Endodermal cell (in vitro differentiated cells): ENCODE measurements at regions not wholly inside any gene's neighbourhood (a gene's known extent, or its start where the extent isn't known, plus 50 kb on each side); places are given as distances from the start of the nearest gene placed in this dataset.

ENCODE experiments used
- DNase-seq: peaks from one replicate; pipeline ENCODE4 v3.0.0-alpha.2; 2017
- H3K27ac ChIP-seq: 2 replicates; pipeline ENCODE4 v1.5.1; 2013; ENCODE audit warnings: mild to moderate bottlenecking, low read depth, low read length, moderate library complexity
- H3K27me3 ChIP-seq: 2 replicates; pipeline ENCODE4 v1.6.1; 2013; ENCODE audit warnings: mild to moderate bottlenecking, low read length, moderate library complexity; ENCODE audit not compliant: insufficient read depth, control insufficient read depth, poor library complexity, severe bottlenecking
- H3K36me3 ChIP-seq: 2 replicates; pipeline ENCODE4 v1.7.0; 2013; ENCODE audit warnings: mild to moderate bottlenecking, low read length, moderate library complexity; ENCODE audit not compliant: control insufficient read depth, insufficient read depth
- H3K4me1 ChIP-seq: one replicate; pipeline ENCODE4 v1.7.0; 2013; ENCODE audit warnings: low read length; ENCODE audit not compliant: control insufficient read depth, insufficient read depth
- H3K4me3 ChIP-seq: 2 replicates; pipeline ENCODE4 v1.5.1; 2013; ENCODE audit warnings: mild to moderate bottlenecking, low read length, moderate library complexity
- H3K9ac ChIP-seq: 2 replicates; pipeline ENCODE4 v1.6.1; 2013; ENCODE audit warnings: mild to moderate bottlenecking, low read length, moderate library complexity; ENCODE audit not compliant: poor library complexity, severe bottlenecking; ENCODE audit errors: extremely low read depth
- H3K9me3 ChIP-seq: 2 replicates; pipeline ENCODE4 v1.6.1; 2013; ENCODE audit warnings: mild to moderate bottlenecking, low read length, moderate library complexity; ENCODE audit not compliant: control insufficient read depth
- H3K27ac Mint-ChIP-seq: 2 replicates; pipeline ENCODE4 v1.8.0; 2020; ENCODE audit warnings: mixed read lengths
- H3K27me3 Mint-ChIP-seq: 2 replicates; pipeline ENCODE4 v1.8.0; 2021; ENCODE audit warnings: mild to moderate bottlenecking, mixed read lengths; ENCODE audit not compliant: insufficient read depth
- H3K36me3 Mint-ChIP-seq: 2 replicates; pipeline ENCODE4 v1.8.0; 2020; ENCODE audit warnings: low read depth, mixed read lengths
- H3K4me1 Mint-ChIP-seq: 2 replicates; pipeline ENCODE4 v1.8.0; 2020; ENCODE audit warnings: mixed read lengths
- H3K4me3 Mint-ChIP-seq: 2 replicates; pipeline ENCODE4 v1.8.0; 2020; ENCODE audit warnings: mild to moderate bottlenecking, moderate library complexity, mixed read lengths
- H3K9me3 Mint-ChIP-seq: 2 replicates; pipeline ENCODE4 v1.8.0; 2020; ENCODE audit warnings: mild to moderate bottlenecking, mixed read lengths
- WGBS, 2 experiments: methylation state at CpG; one replicate each; pipeline versions ENCODE4 v1.1.5 to v1.1.7; 2013; ENCODE audit warnings: missing lambda C conversion rate in 2 of 2, mixed read lengths in 1 of 2; ENCODE audit not compliant: insufficient coverage in 1 of 2, insufficient read length in 1 of 2; 5-methylcytosine and 5-hydroxymethylcytosine counted together
- TF ChIP-seq, protein P1 (sequence below): fragments of 200-600 bp; sonication (generic); conservative IDR thresholded peaks from 2 replicates; pipeline ENCODE4 v1.5.0; 2021; ENCODE audit warnings: antibody characterized with exemption, mild to moderate bottlenecking

DNA sequence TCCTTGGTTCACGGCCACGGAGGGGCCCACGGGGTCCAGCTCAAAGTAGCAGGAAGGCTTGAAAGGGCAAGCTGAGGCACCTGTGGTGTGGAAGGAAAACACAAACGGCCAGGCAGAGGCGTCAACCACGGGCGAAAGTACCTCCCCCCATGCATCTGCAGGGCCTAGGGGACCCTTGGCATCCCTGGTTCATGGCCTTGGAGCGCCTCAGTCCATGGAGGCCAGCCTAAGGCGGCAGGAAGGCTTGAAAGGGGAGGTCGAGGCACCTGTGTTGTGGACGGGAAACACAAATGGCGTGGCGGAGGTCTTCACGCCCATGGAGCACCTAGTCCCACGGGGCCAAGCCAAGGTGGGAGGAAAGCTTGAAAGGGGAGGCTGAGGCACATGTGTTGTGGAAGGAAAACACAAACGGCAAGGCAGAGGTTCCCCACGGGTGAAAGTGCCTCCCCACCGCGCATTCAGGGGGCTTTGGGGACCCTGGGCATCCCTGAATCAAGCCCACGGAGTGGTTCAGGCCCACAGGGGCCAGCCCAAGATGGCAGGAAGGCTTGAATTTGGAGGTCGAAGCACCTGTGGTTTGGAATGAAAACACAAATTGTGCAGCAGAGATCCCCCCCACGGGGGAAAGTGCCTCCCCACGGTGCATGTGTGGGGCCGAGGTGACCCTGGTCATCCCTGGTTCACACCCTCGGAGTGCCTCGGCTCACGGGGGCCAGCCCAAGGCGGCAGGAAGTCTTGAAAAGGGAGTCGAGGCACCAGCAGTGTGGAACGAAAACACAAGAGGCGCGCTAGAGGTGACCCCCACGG, 380.8 kb downstream of the ALG10 start:
- peak; percentile 30 for DNase-seq
- no peak overlapping the region for H3K4me3 ChIP-seq
- H3K36me3 ChIP-seq = no peaks in the 10 kb centered on the region
- WGBS, 2 experiments = 77 to 80% methylated on average over 18 to 33 of the region's 33 CpGs
- no peak overlapping the region for H3K4me3 Mint-ChIP-seq
- H3K27me3 ChIP-seq = no peaks in the 10 kb centered on the region
- peaks cover 41% of the 10 kb centered on the region for H3K9me3 ChIP-seq
- no peaks in the 10 kb centered on the region for H3K4me1 Mint-ChIP-seq
- H3K27me3 Mint-ChIP-seq = peaks cover 6% of the 10 kb centered on the region
- H3K36me3 Mint-ChIP-seq = peaks cover 3% of the 10 kb centered on the region
- H3K9me3 Mint-ChIP-seq = peaks cover 100% of the 10 kb centered on the region
- H3K4me1 ChIP-seq = no peaks in the 10 kb centered on the region
- no peak overlapping the region for H3K9ac ChIP-seq
- no peak overlapping the region for H3K27ac ChIP-seq
- no peak overlapping the region for H3K27ac Mint-ChIP-seq
- TF ChIP-seq, protein P1, sequence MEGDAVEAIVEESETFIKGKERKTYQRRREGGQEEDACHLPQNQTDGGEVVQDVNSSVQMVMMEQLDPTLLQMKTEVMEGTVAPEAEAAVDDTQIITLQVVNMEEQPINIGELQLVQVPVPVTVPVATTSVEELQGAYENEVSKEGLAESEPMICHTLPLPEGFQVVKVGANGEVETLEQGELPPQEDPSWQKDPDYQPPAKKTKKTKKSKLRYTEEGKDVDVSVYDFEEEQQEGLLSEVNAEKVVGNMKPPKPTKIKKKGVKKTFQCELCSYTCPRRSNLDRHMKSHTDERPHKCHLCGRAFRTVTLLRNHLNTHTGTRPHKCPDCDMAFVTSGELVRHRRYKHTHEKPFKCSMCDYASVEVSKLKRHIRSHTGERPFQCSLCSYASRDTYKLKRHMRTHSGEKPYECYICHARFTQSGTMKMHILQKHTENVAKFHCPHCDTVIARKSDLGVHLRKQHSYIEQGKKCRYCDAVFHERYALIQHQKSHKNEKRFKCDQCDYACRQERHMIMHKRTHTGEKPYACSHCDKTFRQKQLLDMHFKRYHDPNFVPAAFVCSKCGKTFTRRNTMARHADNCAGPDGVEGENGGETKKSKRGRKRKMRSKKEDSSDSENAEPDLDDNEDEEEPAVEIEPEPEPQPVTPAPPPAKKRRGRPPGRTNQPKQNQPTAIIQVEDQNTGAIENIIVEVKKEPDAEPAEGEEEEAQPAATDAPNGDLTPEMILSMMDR = no peak

DNA sequence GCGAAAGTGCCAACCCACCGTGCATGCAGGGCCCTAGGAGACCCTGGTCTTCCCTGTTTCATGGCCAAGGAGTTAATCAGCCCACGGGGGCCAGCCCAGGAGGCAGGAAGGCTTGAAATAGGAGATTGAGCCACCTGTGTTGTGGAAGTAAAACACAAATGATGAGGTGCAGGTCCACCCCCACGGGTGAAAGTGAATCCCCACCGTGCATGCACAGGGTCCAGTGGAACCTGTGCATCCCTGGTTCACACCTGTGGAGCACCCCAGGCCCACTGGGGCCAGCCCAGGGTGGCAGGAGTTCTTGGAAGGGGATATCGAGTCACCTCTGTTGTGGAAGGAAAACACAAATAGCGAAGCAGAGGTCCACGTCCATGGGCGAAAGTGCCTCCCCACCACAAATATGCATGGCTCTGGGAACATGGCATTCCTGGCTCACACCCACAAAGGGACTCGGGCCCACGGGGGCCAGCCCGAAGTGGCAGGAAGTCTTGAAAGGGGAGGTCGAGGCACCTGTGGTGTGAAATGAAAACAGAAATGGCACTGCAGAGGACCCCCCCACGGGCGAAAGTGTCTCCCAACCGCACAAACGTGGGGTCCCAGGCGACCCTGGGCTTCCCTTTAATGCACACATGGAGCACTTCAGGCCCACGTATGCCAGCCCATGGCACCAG, 381.5 kb downstream of the ALG10 start:
- H3K9ac ChIP-seq = no peak overlapping the region
- TF ChIP-seq, protein P1 = no peak
- no peaks in the 10 kb centered on the region for H3K27me3 ChIP-seq
- Mint-ChIP-seq H3K27me3 (peaks cover 6% of the 10 kb centered on the region), H3K4me3 (no peak overlapping the region), H3K9me3 (peaks cover 100% of the 10 kb centered on the region), H3K27ac (no peak overlapping the region), H3K4me1 (no peaks in the 10 kb centered on the region), H3K36me3 (peaks cover 3% of the 10 kb centered on the region)
- no peak overlapping the region for H3K4me3 ChIP-seq
- peaks cover 44% of the 10 kb centered on the region for H3K9me3 ChIP-seq
- H3K36me3 ChIP-seq = no peaks in the 10 kb centered on the region
- no peaks in the 10 kb centered on the region for H3K4me1 ChIP-seq
- no peak for DNase-seq
- 50 to 65% methylated on average over 5 to 19 of the region's 19 CpGs for WGBS, 2 experiments
- no peak overlapping the region for H3K27ac ChIP-seq

DNA sequence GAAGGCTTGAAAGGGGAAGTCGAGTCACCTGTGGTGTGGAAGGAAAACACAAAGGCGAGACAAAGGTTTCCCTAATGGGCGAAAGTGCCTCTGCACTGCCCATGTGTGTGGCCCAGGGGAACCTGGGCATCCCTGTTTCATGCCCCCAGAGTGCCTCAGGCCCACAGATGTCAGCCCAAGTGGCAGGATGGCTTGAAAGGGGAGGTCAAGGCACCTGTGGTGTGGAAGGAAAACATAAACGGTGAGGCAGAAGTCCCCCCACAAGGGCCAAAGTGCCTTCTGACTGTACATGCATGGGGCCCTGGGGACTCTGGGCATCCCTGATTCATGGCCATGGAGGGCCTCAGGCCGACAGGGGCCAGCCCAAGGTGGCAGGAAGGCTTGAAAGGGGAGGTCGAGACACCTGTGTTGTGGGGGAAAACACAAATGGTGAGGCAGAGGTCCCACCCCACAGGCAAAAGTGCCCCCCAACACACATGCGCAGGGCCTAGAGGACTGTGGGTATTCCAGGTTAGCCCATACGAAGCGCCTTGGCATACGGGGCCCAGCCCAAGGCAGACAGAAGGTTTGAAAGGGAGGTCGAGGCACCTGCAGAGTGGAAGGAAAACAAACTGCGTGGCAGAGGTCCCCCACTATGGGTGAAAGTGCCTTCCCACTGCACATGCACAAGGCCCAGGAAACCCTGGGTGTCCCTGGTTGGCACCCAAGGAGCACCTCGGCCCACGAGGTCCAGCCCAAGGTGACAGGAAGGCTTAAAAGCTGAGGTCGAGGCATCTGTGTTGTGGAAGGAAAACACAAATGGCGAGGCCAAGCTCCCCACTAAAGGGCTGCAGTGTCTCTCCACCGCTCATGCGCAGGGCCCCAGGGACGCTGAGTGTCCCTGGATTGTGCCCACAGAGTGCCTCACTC, 382.3 kb downstream of the ALG10 start:
- no peak overlapping the region for H3K9ac ChIP-seq

More for the DNA sequence above, 382.3 kb downstream of the ALG10 start:
- no peak overlapping the region for H3K4me3 Mint-ChIP-seq
- 74 to 80% methylated on average over 13 to 19 of the region's 19 CpGs for WGBS, 2 experiments
- Histone ChIP-seq H3K27ac (no peak overlapping the region), H3K36me3 (no peaks in the 10 kb centered on the region), H3K4me1 (no peaks in the 10 kb centered on the region), H3K27me3 (no peaks in the 10 kb centered on the region), H3K4me3 (no peak overlapping the region), H3K9me3 (peaks cover 52% of the 10 kb centered on the region)
- H3K36me3 Mint-ChIP-seq = peaks cover 3% of the 10 kb centered on the region
- peaks cover 6% of the 10 kb centered on the region for H3K27me3 Mint-ChIP-seq
- no peak overlapping the region for H3K27ac Mint-ChIP-seq
- H3K4me1 Mint-ChIP-seq = no peaks in the 10 kb centered on the region
- peak; percentile 16 for DNase-seq
- peaks cover 100% of the 10 kb centered on the region for H3K9me3 Mint-ChIP-seq
- TF ChIP-seq, protein P1 = no peak
